ENCODE measurements at regions not wholly inside any gene's neighbourhood (a gene's known extent, or its start where the extent isn't known, plus 50 kb on each side); places are given as distances from the start of the nearest gene placed in this dataset.
"Not testable (repeated sequence)": the region's sequence is repeated elsewhere in the genome, so short reads cannot be mapped to it uniquely, and the experiment has no call there.

- DNase-seq: no peak
Measured at GRCh38 chr4:33825685-33826084, 2418.6 kb downstream of the ARAP2 start.

- not testable (repeated sequence) for DNase-seq
Measured at GRCh38 chr4:33829356-33829755, 2415.0 kb downstream of the ARAP2 start.

GRCh38 chr4:33831442-33832066 is 2412.8 kb downstream of the ARAP2 start:
- no peak for DNase-seq

GRCh38 chr4:33835764-33836163 is 2408.6 kb downstream of the ARAP2 start:
- DNase-seq: not testable (repeated sequence)

- DNase-seq: no peak
Measured at GRCh38 chr4:33837043-33837838, 2407.1 kb downstream of the ARAP2 start.

- DNase-seq: no peak
Measured at GRCh38 chr4:33841120-33841519, 2403.2 kb downstream of the ARAP2 start.

GRCh38 chr4:33850371-33850902 is 2393.9 kb downstream of the ARAP2 start:
- no peak for DNase-seq

GRCh38 chr4:33853670-33854069 is 2390.6 kb downstream of the ARAP2 start:
- DNase-seq: not testable (repeated sequence)

GRCh38 chr4:33864290-33864859 is 2379.9 kb downstream of the ARAP2 start:
- no peak for DNase-seq

GRCh38 chr4:33873791-33874190 is 2370.5 kb downstream of the ARAP2 start:
- no peak for DNase-seq

- DNase-seq: no peak
Measured at GRCh38 chr4:33878710-33879109, 2365.6 kb downstream of the ARAP2 start.

- DNase-seq: no peak
Measured at GRCh38 chr4:33881176-33881575, 2363.1 kb downstream of the ARAP2 start.

GRCh38 chr4:33882246-33882990 is 2361.9 kb downstream of the ARAP2 start:
- DNase-seq: no peak

GRCh38 chr4:33883111-33883510 is 2361.2 kb downstream of the ARAP2 start:
- DNase-seq: no peak

GRCh38 chr4:33886356-33886755 is 2358.0 kb downstream of the ARAP2 start:
- no peak for DNase-seq

GRCh38 chr4:33890841-33891240 is 2353.5 kb downstream of the ARAP2 start:
- no peak for DNase-seq

- DNase-seq: no peak
Measured at GRCh38 chr4:33911959-33912358, 2332.4 kb downstream of the ARAP2 start.

- DNase-seq: no peak
Measured at GRCh38 chr4:33914386-33914785, 2329.9 kb downstream of the ARAP2 start.

- DNase-seq: no peak
Measured at GRCh38 chr4:33923469-33923868, 2320.8 kb downstream of the ARAP2 start.

- DNase-seq: no peak
Measured at GRCh38 chr4:33924239-33924638, 2320.1 kb downstream of the ARAP2 start.

- no peak for DNase-seq
Measured at GRCh38 chr4:33924811-33925210, 2319.5 kb downstream of the ARAP2 start.

- DNase-seq: no peak
Measured at GRCh38 chr4:33930497-33930896, 2313.8 kb downstream of the ARAP2 start.

GRCh38 chr4:33931026-33931425 is 2313.3 kb downstream of the ARAP2 start:
- no peak for DNase-seq

Measured in CD4-positive, alpha-beta T cell treated with Interleukin-17A for 1 hour (primary cell).